IMR-90 (cell line): ENCODE measurements at regions not wholly inside any gene's neighbourhood (a gene's known extent, or its start where the extent isn't known, plus 50 kb on each side); places are given as distances from the start of the nearest gene placed in this dataset.

Experiments used
- BHLHE40 ChIP-seq: fragments of 150-350 bp; IDR thresholded peaks from 2 replicates; pipeline ENCODE4 v1.6.1; 2016; ENCODE audit warnings: mild to moderate bottlenecking, low read depth, low read length
- CTCF ChIP-seq: conservative IDR thresholded peaks from 2 replicates; pipeline ENCODE4 v1.5.1; 2012; ENCODE audit warnings: mild to moderate bottlenecking, low read depth, low read length, improper control_type of control experiment
- FOS ChIP-seq: fragments of 150-350 bp; IDR thresholded peaks from 2 replicates; pipeline ENCODE4 v1.6.1; 2016; ENCODE audit warnings: low read depth, low read length
- MXI1 ChIP-seq: IDR thresholded peaks from 2 replicates; pipeline ENCODE4 v1.6.1; 2012; ENCODE audit warnings: low read depth, mild to moderate bottlenecking, low read length, moderate library complexity, borderline replicate concordance
- NFE2L2 ChIP-seq: fragments of 150-350 bp; IDR thresholded peaks from 2 replicates; pipeline ENCODE4 v1.6.1; 2016; ENCODE audit warnings: low read depth, mild to moderate bottlenecking, low read length
- POLR2A ChIP-seq: IDR thresholded peaks from 2 replicates; pipeline ENCODE4 v1.6.1; 2012; ENCODE audit warnings: mild to moderate bottlenecking, low read depth, low read length
- RAD21 ChIP-seq: IDR thresholded peaks from 2 replicates; pipeline ENCODE4 v1.6.1; 2012; ENCODE audit warnings: low read length, improper control_type of control experiment
- RFX5 ChIP-seq: IDR thresholded peaks from 2 replicates; pipeline ENCODE4 v1.8.0; 2012; ENCODE audit warnings: low read depth, mild to moderate bottlenecking, low read length, moderate library complexity

GRCh38 chr20:39458452-39458851 lies 496.3 kb downstream of the DHX35 start:
- TF ChIP-seq CTCF (no peak), RFX5 (no peak), RAD21 (no peak), FOS (no peak), BHLHE40 (no peak), MXI1 (no peak), NFE2L2 (no peak), POLR2A (no peak)
